ENCODE measurements at regions not wholly inside any gene's neighbourhood (a gene's known extent, or its start where the extent isn't known, plus 50 kb on each side); places are given as distances from the start of the nearest gene placed in this dataset.
"Not testable (repeated sequence)": the region's sequence is repeated elsewhere in the genome, so short reads cannot be mapped to it uniquely, and the experiment has no call there.

DNA sequence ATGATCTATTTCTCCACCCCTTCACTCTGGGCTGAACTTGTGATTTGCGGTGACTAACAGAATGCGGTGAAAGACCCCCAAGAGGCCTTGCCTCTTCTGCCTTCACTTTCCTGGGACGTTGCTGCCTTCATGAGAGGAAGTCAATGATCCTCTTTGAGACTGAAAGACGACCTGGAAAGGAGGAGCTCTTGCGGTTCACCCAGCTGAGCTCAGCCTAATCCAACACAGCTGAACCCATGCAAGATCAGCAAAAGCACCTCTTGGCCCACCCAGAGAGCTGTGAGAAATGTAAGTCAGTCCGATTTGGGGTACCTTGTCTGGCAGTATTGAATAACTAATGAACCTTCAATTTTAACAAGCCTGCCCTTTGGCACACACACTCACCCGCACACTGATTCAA is 767.4 kb upstream of the TPTE start:
- TF ChIP-seq ZNF473 (tag by site-specific recombination; IDR thresholded peaks at IDR 0.05) (no peak), ZBTB20 (tag by site-specific recombination; IDR thresholded peaks at IDR 0.05) (no peak), ZNF174 (tag by site-specific recombination; IDR thresholded peaks at IDR 0.05) (no peak), ZNF16 (tag by site-specific recombination; IDR thresholded peaks at IDR 0.05; ENCODE audit: low read depth) (no peak), ZNF132 (tag by site-specific recombination; IDR thresholded peaks at IDR 0.05; ENCODE audit: borderline replicate concordance) (no peak), ZNF391 (tag by site-specific recombination; IDR thresholded peaks at IDR 0.05; ENCODE audit: borderline replicate concordance, low read depth) (no peak), ZNF837 (tag by site-specific recombination; IDR thresholded peaks at IDR 0.05) (no peak), ZNF324 (tag by site-specific recombination; IDR thresholded peaks at IDR 0.05) (no peak), ZNF157 (tag by site-specific recombination; IDR thresholded peaks at IDR 0.05) (no peak), ZNF571 (tag by site-specific recombination; IDR thresholded peaks at IDR 0.05) (no peak), ZNF19 (tag by site-specific recombination; IDR thresholded peaks at IDR 0.05; ENCODE audit: low read depth) (no peak)
- TF ChIP-seq, protein P1, sequence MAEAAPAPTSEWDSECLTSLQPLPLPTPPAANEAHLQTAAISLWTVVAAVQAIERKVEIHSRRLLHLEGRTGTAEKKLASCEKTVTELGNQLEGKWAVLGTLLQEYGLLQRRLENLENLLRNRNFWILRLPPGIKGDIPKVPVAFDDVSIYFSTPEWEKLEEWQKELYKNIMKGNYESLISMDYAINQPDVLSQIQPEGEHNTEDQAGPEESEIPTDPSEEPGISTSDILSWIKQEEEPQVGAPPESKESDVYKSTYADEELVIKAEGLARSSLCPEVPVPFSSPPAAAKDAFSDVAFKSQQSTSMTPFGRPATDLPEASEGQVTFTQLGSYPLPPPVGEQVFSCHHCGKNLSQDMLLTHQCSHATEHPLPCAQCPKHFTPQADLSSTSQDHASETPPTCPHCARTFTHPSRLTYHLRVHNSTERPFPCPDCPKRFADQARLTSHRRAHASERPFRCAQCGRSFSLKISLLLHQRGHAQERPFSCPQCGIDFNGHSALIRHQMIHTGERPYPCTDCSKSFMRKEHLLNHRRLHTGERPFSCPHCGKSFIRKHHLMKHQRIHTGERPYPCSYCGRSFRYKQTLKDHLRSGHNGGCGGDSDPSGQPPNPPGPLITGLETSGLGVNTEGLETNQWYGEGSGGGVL (tag by site-specific recombination; IDR thresholded peaks at IDR 0.05), result no peak
- TF ChIP-seq, protein P2, sequence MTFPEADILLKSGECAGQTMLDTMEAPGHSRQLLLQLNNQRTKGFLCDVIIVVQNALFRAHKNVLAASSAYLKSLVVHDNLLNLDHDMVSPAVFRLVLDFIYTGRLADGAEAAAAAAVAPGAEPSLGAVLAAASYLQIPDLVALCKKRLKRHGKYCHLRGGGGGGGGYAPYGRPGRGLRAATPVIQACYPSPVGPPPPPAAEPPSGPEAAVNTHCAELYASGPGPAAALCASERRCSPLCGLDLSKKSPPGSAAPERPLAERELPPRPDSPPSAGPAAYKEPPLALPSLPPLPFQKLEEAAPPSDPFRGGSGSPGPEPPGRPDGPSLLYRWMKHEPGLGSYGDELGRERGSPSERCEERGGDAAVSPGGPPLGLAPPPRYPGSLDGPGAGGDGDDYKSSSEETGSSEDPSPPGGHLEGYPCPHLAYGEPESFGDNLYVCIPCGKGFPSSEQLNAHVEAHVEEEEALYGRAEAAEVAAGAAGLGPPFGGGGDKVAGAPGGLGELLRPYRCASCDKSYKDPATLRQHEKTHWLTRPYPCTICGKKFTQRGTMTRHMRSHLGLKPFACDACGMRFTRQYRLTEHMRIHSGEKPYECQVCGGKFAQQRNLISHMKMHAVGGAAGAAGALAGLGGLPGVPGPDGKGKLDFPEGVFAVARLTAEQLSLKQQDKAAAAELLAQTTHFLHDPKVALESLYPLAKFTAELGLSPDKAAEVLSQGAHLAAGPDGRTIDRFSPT (tag by site-specific recombination; IDR thresholded peaks at IDR 0.05), result no peak
- H3K4me3 ChIP-seq (ENCODE audit: low read depth, low read length), result no peak overlapping the region
- no peaks in the 10 kb centered on the region for H3K4me1 ChIP-seq (ENCODE audit: control insufficient read depth, insufficient read depth, low read length)
- H3K9me3 ChIP-seq (ENCODE audit: control insufficient read depth, insufficient read depth, low read depth, low read length), result no peaks in the 10 kb centered on the region; the same call in 1 of the 2 replicates
- no peaks in the 10 kb centered on the region for H3K36me3 ChIP-seq (ENCODE audit: control insufficient read depth in 2 of 2, insufficient read depth in 1 of 2, low read length in 2 of 2)
- no peak overlapping the region for H3K27ac ChIP-seq (ENCODE audit: extremely low read depth, low read depth, low read length)
- CTCF ChIA-PET, result no interaction called here
- POLR2A ChIA-PET, result no interaction called here

DNA sequence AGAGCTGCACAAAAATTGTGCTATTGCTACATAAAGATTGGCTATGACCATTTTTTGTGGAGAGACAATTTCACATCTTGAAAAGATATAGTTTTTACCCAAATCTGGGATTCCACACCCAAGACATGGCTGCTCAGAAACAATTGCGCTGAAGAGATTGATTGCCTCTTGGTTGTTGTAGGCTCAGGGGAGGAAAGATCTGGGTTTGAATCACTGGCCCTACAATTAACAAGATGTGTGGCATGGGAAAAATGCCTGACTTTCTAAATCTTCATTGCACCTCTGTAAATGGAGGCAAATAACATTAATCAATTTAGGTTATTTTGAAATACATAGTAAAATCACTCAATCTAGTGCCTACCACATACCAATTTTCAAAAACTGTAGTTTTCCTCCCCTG is 766.9 kb upstream of the TPTE start:
- H3K4me3 ChIP-seq (ENCODE audit: low read depth, low read length); H3K36me3 ChIP-seq (ENCODE audit: control insufficient read depth in 2 of 2, insufficient read depth in 1 of 2, low read length in 2 of 2); CTCF ChIA-PET; H3K4me1 ChIP-seq (ENCODE audit: control insufficient read depth, insufficient read depth, low read length); H3K9me3 ChIP-seq (ENCODE audit: control insufficient read depth, insufficient read depth, low read depth, low read length); POLR2A ChIA-PET; H3K27ac ChIP-seq (ENCODE audit: extremely low read depth, low read depth, low read length): not testable (repeated sequence)

DNA sequence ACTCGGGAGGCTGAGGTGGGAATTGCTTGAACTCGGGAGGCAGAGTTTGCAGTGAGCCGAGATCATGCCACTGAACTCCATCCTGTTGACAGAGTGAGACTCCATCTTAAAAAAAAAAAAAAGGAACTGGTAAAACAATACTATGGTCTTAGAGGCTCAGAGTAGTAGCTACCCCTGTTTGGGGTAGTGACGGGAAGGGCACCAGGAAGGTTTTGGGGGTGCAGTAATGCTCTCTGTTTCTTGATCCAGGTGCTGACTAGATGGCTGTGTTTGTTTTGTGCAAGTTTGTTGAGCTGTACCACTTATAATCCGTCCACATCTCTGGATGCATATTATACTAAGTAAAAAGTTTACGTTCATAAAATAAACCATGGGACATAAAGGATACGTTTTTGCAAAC is 765.8 kb upstream of the TPTE start:
- H3K27ac ChIP-seq (ENCODE audit: extremely low read depth, low read depth, low read length), result no peak overlapping the region
- H3K9me3 ChIP-seq (ENCODE audit: control insufficient read depth, insufficient read depth, low read depth, low read length), result no peaks in the 10 kb centered on the region; the same call in 1 of the 2 replicates
- ChIA-PET CTCF (no interaction called here), POLR2A (no interaction called here)
- no peaks in the 10 kb centered on the region for H3K36me3 ChIP-seq (ENCODE audit: control insufficient read depth in 2 of 2, insufficient read depth in 1 of 2, low read length in 2 of 2)
- H3K4me1 ChIP-seq (ENCODE audit: control insufficient read depth, insufficient read depth, low read length), result no peaks in the 10 kb centered on the region
- H3K4me3 ChIP-seq (ENCODE audit: low read depth, low read length), result no peak overlapping the region
- TF ChIP-seq ZNF404 (tag by site-specific recombination; IDR thresholded peaks at IDR 0.05) (no peak), ZBTB8A (tag by site-specific recombination; IDR thresholded peaks at IDR 0.05) (no peak), ZNF140 (tag by site-specific recombination; IDR thresholded peaks at IDR 0.05) (no peak), RBAK (tag by site-specific recombination; IDR thresholded peaks at IDR 0.05) (no peak), ZNF391 (tag by site-specific recombination; IDR thresholded peaks at IDR 0.05; ENCODE audit: borderline replicate concordance, low read depth) (no peak), ZNF10 (tag by site-specific recombination; IDR thresholded peaks at IDR 0.05) (no peak), ZNF621 (tag by site-specific recombination; IDR thresholded peaks at IDR 0.05) (no peak), ZNF138 (tag by site-specific recombination; IDR thresholded peaks at IDR 0.05; ENCODE audit: borderline replicate concordance) (no peak), ZNF660 (tag by site-specific recombination; IDR thresholded peaks at IDR 0.05) (no peak)
- TF ChIP-seq, protein P3, sequence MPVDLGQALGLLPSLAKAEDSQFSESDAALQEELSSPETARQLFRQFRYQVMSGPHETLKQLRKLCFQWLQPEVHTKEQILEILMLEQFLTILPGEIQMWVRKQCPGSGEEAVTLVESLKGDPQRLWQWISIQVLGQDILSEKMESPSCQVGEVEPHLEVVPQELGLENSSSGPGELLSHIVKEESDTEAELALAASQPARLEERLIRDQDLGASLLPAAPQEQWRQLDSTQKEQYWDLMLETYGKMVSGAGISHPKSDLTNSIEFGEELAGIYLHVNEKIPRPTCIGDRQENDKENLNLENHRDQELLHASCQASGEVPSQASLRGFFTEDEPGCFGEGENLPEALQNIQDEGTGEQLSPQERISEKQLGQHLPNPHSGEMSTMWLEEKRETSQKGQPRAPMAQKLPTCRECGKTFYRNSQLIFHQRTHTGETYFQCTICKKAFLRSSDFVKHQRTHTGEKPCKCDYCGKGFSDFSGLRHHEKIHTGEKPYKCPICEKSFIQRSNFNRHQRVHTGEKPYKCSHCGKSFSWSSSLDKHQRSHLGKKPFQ (tag by site-specific recombination; IDR thresholded peaks at IDR 0.05), result no peak
- TF ChIP-seq, protein P4, sequence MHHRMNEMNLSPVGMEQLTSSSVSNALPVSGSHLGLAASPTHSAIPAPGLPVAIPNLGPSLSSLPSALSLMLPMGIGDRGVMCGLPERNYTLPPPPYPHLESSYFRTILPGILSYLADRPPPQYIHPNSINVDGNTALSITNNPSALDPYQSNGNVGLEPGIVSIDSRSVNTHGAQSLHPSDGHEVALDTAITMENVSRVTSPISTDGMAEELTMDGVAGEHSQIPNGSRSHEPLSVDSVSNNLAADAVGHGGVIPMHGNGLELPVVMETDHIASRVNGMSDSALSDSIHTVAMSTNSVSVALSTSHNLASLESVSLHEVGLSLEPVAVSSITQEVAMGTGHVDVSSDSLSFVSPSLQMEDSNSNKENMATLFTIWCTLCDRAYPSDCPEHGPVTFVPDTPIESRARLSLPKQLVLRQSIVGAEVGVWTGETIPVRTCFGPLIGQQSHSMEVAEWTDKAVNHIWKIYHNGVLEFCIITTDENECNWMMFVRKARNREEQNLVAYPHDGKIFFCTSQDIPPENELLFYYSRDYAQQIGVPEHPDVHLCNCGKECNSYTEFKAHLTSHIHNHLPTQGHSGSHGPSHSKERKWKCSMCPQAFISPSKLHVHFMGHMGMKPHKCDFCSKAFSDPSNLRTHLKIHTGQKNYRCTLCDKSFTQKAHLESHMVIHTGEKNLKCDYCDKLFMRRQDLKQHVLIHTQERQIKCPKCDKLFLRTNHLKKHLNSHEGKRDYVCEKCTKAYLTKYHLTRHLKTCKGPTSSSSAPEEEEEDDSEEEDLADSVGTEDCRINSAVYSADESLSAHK (tag by site-specific recombination; IDR thresholded peaks at IDR 0.05), result no peak
- TF ChIP-seq, protein P5, sequence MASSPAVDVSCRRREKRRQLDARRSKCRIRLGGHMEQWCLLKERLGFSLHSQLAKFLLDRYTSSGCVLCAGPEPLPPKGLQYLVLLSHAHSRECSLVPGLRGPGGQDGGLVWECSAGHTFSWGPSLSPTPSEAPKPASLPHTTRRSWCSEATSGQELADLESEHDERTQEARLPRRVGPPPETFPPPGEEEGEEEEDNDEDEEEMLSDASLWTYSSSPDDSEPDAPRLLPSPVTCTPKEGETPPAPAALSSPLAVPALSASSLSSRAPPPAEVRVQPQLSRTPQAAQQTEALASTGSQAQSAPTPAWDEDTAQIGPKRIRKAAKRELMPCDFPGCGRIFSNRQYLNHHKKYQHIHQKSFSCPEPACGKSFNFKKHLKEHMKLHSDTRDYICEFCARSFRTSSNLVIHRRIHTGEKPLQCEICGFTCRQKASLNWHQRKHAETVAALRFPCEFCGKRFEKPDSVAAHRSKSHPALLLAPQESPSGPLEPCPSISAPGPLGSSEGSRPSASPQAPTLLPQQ (tag by site-specific recombination; IDR thresholded peaks at IDR 0.05), result no peak
